AG04450 (cell line): ENCODE measurements at regions not wholly inside any gene's neighbourhood (a gene's known extent, or its start where the extent isn't known, plus 50 kb on each side); places are given as distances from the start of the nearest gene placed in this dataset.

Source experiments
- CTCF ChIA-PET: fragments of 300-600, 350-600 bp; formaldehyde crosslinking; extraction: SDS; loops from one replicate; lab custom pipeline; 2022; ENCODE audit warnings: antibody characterized with exemption, inconsistent platforms; lab: Charles Lee
- POLR2A ChIA-PET: fragments of 350-600 bp; formaldehyde crosslinking; extraction: SDS; loops from one replicate; lab custom pipeline; 2021; ENCODE audit warnings: antibody characterized with exemption, inconsistent platforms; lab: Yijun Ruan, JAX
- DNase-seq: peaks from one replicate; pipeline ENCODE4 v3.0.0-alpha.2; 2011; ENCODE audit warnings: low read depth, low spot score
- H3K27ac ChIP-seq: one replicate; pipeline ENCODE4 v1.5.1; 2012; ENCODE audit warnings: low read depth, low read length, control low read depth
- H3K27me3 ChIP-seq: one replicate; pipeline ENCODE4 v1.6.0; 2012; ENCODE audit warnings: low read length; ENCODE audit not compliant: control insufficient read depth, insufficient read depth
- H3K4me3 ChIP-seq: 2 replicates; pipeline ENCODE4 v1.5.1; 2011; ENCODE audit warnings: mild to moderate bottlenecking, low read depth, low read length, control low read depth
- H3K9me3 ChIP-seq: 2 replicates; pipeline ENCODE4 v1.5.1; 2012; ENCODE audit warnings: low read length; ENCODE audit not compliant: control insufficient read depth, insufficient read depth
- CTCF ChIP-seq: IDR thresholded peaks from 2 replicates; pipeline ENCODE4 v1.5.1; 2011; ENCODE audit warnings: low read depth, low read length, control low read depth, inconsistent platforms

- no peaks in the 10 kb centered on the region for H3K9me3 ChIP-seq
- no peak overlapping the region for H3K27ac ChIP-seq
- ChIA-PET POLR2A (no interaction called here), CTCF (no interaction called here)
- H3K27me3 ChIP-seq, result no peaks in the 10 kb centered on the region
- no peak overlapping the region for H3K4me3 ChIP-seq
- peak; percentile 46 for DNase-seq
- TF ChIP-seq CTCF, result no peak
Observed at GRCh38 chr2:156908825-156909224, 348.7 kb upstream of the GALNT5 start.

- no peak overlapping the region for H3K27ac ChIP-seq
- DNase-seq, result no peak
- no peak overlapping the region for H3K4me3 ChIP-seq
- ChIA-PET CTCF (interaction anchor here (1.0 kb wide), 1 partner anchor 284 kb away, joined by 3 read pairs; no protein-coding TSS in a partner anchor), POLR2A (no interaction called here)
- no peaks in the 10 kb centered on the region for H3K27me3 ChIP-seq
- no peaks in the 10 kb centered on the region for H3K9me3 ChIP-seq
- TF ChIP-seq CTCF, result no peak
Observed at GRCh38 chr2:156909983-156910382, 347.5 kb upstream of the GALNT5 start.

GRCh38 chr2:156915332-156915731, 342.2 kb upstream of the GALNT5 start:
- no peak for DNase-seq
- CTCF ChIA-PET, result no interaction called here
- no peak for TF ChIP-seq CTCF
- Histone ChIP-seq H3K27ac (no peak overlapping the region), H3K4me3 (no peak overlapping the region), H3K27me3 (no peaks in the 10 kb centered on the region), H3K9me3 (no peaks in the 10 kb centered on the region)
- POLR2A ChIA-PET, result no interaction called here

GRCh38 chr2:156918410-156918809, 339.1 kb upstream of the GALNT5 start:
- CTCF ChIA-PET, result no interaction called here
- POLR2A ChIA-PET, result no interaction called here
- Histone ChIP-seq H3K9me3 (no peaks in the 10 kb centered on the region), H3K4me3 (no peak overlapping the region), H3K27ac (no peak overlapping the region), H3K27me3 (no peaks in the 10 kb centered on the region)
- TF ChIP-seq CTCF, result no peak
- no peak for DNase-seq

- Histone ChIP-seq H3K27me3 (no peaks in the 10 kb centered on the region), H3K9me3 (peaks cover 6% of the 10 kb centered on the region; the same call in 1 of the 2 replicates), H3K4me3 (no peak overlapping the region), H3K27ac (no peak overlapping the region)
- TF ChIP-seq CTCF, result no peak
- ChIA-PET POLR2A (no interaction called here), CTCF (no interaction called here)
- no peak for DNase-seq
Observed at GRCh38 chr2:156930423-156930822, 327.1 kb upstream of the GALNT5 start.
